GM19043 (cell line): ENCODE measurements at regions not wholly inside any gene's neighbourhood (a gene's known extent, or its start where the extent isn't known, plus 50 kb on each side); places are given as distances from the start of the nearest gene placed in this dataset.

Experiments used
- ATAC-seq: cut with Tn5 transposase; IDR thresholded peaks from one replicate; pipeline ENCODE4 v1.9.1; 2021; ENCODE audit warnings: low read depth; ENCODE audit not compliant: unreplicated experiment

DNA sequence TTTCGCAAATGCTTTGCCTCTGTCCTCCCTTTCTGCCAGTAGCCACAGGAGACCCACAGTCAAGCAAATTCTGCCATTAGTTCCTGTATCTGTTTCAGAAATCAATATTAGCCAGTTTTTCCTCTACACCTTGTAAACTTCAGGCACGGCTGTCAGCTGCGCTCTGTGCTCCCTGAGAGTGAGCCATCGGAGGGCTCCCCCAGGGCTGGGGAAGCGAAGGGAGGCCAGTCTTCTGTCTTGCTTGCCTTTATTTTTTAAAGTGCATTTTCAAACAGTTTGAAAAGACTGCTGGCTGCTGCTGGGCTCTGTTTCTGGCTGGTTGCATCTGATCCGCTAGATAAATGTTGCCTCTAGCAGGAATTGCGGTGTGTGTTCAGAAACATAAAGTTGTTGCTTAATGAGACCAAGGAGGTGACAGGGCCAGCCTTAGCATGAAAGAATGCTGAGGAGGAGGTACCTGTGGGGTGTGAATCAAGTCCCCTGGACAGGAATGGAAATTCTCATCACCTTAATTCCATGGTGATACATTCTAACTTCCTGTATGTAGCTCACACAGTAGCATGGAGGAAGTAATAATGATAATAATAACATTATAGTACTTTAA lies 421.7 kb upstream of the KIF2A start:
- no peak for ATAC-seq

- ATAC-seq, result no peak
Observed at GRCh38 chr5:61886214-61886613, 419.8 kb upstream of the KIF2A start.

DNA sequence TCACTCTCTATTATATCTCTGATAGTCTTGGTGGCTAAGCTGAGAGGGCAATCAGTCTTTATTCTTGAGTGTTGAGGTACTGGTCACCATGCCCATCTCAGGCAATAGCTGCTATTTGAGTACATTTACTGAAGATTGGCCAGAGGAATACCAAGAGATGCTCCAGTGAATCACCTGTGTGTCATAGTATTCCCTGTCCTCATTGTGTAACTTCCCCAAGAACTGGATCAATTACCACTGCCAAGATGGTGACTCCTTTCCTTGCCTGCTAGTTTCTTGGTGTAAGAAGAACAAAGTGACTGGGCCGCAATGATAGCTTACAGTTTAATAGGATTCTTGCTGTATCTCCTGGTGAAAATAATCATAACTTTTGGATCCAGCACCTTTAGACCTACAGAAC lies 418.7 kb upstream of the KIF2A start:
- ATAC-seq, result no peak

- no peak for ATAC-seq
Observed at GRCh38 chr5:61894046-61894445, 412.0 kb upstream of the KIF2A start.

- no peak for ATAC-seq
Observed at GRCh38 chr5:61896811-61897210, 409.2 kb upstream of the KIF2A start.

- no peak for ATAC-seq
Observed at GRCh38 chr5:61897251-61897650, 408.8 kb upstream of the KIF2A start.

DNA sequence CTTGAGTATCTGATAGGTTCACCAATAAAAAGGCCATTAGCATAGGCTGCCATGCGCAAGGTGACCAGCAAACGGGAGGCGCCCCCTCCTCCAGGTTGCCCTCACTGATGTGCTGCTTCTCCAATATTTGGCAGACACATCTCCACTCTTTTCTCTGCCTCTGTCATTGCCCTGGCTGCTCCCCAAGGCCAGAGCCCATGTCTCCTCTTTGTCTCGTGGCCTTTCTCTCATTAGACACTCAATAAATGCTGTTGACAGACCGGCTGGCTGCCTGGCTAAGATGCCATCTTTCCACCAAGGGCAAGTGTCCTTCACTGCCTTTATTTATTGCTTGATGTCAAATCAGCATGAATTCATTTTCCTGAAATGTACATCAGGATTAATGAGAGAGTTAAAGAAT lies 404.0 kb upstream of the KIF2A start:
- ATAC-seq, result no peak

GRCh38 chr5:61904730-61905129 lies 401.3 kb upstream of the KIF2A start:
- no peak for ATAC-seq

- ATAC-seq, result no peak
Observed at GRCh38 chr5:61905613-61906012, 400.4 kb upstream of the KIF2A start.

DNA sequence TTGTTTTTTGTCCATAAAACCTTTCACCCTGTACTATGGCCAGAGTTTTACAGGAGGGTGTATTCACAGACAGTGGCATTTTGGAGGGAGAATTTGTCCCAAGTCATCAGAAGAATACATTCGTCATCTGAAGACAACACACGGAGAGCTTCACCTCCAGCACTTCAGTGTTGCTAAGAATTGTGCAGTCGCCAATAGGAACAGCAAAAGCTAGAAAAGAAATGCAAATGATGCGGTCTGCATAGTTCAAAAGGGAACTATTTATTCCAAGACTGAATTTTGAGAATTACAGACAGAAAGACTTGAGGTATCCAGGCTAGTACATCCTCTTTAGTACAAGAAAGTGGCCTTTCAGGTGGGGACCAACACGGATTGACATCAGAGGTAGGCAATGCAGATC lies 399.2 kb upstream of the KIF2A start:
- no peak for ATAC-seq

DNA sequence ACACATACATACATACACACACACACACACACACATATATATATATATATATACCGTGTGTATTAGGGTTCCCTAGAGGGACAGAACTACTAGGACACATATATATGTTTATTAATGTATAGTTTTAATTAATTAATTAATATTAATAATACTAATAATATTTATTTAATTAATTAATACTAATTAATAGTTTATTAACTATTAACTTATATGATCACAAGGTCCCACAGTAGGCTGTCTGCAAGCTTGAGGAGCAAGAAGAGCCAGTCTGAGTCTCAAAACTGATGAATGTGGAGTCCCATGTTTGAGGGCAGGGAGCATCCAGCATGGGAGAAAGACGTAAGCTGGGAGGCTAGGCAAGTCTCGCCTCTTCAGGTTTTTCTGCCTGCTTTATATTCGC lies 398.0 kb upstream of the KIF2A start:
- no peak for ATAC-seq

DNA sequence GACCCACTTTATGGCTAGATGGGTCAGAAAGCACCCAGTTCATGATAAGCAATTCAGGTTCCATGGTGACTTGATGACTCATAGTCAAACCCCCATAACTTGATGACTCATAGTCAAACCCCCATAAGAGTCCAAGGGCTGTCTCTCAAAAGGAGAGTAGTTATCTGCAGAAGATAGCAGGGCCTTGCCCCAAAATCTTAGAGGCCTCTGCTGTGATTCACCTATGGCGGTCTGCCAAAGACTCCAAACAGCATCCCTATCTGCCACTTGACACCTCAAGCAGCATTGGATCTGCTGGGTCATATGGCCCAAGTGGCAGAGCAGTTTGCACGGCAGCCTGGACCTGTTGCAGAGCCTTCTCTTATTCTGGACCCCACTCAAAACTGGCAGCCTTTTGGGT lies 395.2 kb upstream of the KIF2A start:
- ATAC-seq, result no peak

DNA sequence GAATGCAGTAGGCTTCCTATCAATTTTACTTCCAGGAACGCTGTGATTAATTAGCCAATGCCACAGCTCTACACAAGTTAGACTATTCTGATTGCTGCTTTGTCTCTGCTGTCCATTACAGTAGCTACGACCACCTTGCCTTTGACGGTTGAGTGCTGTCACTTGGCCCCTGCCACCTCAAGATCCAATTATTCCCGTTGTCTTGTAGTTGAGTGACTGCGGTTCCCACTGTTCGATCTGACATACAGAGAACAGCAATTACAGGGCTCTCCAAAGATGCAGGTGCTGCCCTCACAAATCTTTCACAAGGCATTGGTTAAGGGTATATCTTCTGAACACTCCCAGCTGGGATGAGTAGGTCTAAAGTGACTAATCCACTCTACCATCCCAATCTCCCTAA lies 393.4 kb upstream of the KIF2A start:
- no peak for ATAC-seq

DNA sequence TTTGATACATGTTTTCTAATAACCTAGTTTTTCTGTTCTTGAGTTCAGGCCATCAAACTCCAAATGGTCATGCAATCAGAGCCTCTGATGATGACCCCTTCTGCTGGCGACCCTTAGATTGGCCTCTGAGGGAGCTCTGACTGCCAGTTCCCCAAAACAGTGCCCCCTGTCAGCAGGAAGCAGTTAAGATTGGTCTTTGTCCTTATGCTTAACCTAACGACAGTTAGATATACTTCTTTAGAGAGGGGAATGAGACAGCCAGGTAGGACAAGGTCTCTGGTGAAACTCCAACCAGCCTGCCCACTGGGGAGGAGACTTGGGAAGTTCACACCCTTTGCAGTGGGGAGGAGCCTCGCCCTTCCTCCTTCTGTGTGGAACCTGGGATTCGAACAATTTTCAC lies 390.4 kb upstream of the KIF2A start:
- no peak for ATAC-seq

GRCh38 chr5:61916621-61917620 lies 389.1 kb upstream of the KIF2A start:
- no peak for ATAC-seq

DNA sequence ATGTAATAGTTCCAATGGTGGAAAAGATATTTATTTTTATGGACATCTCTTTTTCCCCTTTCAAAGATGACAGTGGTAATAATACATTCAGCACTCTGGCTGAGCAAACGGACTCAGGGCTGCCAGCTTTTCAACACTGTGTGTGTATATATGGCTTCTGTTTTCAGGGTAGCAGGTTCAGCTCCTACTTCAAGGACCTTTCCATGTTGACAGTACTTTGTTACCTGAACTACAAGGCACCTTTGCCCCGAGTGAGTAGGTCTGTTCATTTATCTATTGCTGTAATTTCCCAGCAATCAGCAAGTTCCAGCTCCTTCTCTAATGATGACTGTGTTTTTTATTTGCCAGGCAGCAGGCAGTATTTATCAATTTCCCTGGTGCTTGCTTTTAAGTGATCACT lies 387.4 kb upstream of the KIF2A start:
- no peak for ATAC-seq

DNA sequence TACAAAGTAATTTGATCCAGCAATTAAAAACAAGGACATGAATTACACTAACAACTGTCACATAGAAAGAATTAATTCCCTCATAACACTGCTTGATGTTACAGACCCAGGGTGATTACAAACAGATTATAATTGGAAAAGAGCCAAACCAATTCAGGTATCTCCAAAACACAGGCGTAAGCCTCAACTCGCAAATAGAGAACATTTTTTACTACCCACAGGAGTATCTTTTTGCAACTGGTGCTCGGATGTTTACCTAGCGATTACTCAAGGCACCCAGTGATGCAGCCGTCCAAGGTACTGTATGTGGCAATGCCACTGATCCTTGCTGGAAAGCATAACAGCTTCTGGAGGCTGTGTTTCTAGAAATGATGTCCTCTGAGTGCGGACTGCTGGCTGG lies 386.1 kb upstream of the KIF2A start:
- ATAC-seq, result no peak

DNA sequence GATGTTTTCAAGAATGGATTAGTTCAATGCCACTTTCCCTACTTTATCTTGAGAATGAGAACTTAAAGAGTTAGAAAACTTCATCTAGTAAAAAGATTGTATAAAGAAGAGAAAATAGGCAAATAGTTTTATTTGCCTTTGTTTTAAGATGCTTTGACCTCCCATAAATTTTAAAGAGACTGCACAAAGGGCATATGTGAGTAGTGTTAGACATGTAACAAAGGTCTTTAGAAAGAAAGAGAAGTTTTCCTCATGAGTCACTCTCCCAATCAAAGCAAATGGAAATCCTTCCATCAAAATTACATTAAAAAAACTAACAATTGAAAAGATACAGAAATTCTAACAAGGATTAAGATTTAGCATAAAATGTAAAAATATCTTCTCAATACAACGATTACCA lies 381.8 kb upstream of the KIF2A start:
- no peak for ATAC-seq

DNA sequence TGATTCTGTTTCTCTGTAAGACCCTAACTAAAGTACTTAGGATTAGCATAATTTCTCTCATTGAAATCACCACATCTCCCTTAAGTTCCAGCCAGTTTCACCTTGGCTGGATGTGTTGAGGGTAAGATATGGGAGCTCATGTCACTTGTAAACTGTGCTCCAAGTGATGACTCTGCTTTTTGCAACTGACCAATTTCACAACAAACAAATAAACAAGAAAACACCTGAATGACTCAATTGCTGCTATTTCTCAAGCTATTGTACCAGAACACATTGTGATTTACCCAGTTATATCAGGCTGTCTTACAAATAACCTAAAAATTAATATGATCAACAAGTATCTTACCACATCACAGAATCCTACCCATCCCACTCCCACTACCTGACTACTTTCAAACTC lies 379.1 kb upstream of the KIF2A start:
- ATAC-seq, result no peak

DNA sequence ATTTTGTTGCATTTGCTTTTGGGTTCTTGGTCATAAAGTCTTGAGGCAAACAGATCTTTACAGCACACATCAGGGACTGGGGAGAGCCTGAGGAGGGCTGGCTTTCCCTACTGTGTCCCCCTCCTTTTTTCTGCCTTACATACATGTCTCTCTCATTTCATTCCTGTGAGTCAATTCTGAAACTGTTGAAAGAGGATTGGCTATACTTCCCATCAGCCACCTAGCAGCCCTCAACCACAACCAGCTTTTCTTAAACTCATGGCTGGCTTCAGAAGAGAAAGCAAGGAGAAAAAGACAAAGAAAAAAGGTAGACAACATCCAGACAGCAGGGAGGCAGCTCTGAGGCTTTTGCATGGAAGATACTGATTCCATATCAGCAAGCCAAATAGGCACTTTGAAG lies 374.8 kb upstream of the KIF2A start:
- no peak for ATAC-seq

GRCh38 chr5:61933787-61934626 lies 372.0 kb upstream of the KIF2A start:
- ATAC-seq, result no peak
